ENCODE measurements at regions not wholly inside any gene's neighbourhood (a gene's known extent, or its start where the extent isn't known, plus 50 kb on each side); places are given as distances from the start of the nearest gene placed in this dataset.

- DNase-seq (no peak), ATAC-seq (no peak)
- POLR2A ChIA-PET: no interaction called here
- no peaks in the 10 kb centered on the region for H3K4me1 Mint-ChIP-seq (ENCODE audit: low read depth)
- no peaks in the 10 kb centered on the region for H3K27me3 Mint-ChIP-seq
- H3K27ac Mint-ChIP-seq: no peak overlapping the region
- no peak overlapping the region for H3K4me3 Mint-ChIP-seq
- no peak for TF ChIP-seq CTCF (IDR thresholded peaks at IDR 0.05)
- H3K36me3 Mint-ChIP-seq (ENCODE audit: low read depth): no peaks in the 10 kb centered on the region
- peaks cover 17% of the 10 kb centered on the region for H3K9me3 Mint-ChIP-seq
- intact Hi-C loops (cut with micrococcal nuclease): no loop called here
- CTCF ChIA-PET: no interaction called here
Observed at GRCh38 chr2:116098049-116098448, 1655.6 kb downstream of the DPP10 start.

GRCh38 chr2:116109471-116109870, 1667.0 kb downstream of the DPP10 start:
- intact Hi-C loops (cut with micrococcal nuclease): no loop called here
- Mint-ChIP-seq H3K4me3 (no peak overlapping the region), H3K4me1 (ENCODE audit: low read depth) (no peaks in the 10 kb centered on the region), H3K36me3 (ENCODE audit: low read depth) (no peaks in the 10 kb centered on the region), H3K27me3 (no peaks in the 10 kb centered on the region), H3K9me3 (peaks cover 3% of the 10 kb centered on the region), H3K27ac (no peak overlapping the region)
- ChIA-PET POLR2A (no interaction called here), CTCF (no interaction called here)
- no peak for DNase-seq
- no peak for TF ChIP-seq CTCF (IDR thresholded peaks at IDR 0.05)
- ATAC-seq: no peak

- intact Hi-C loops (cut with micrococcal nuclease): no loop called here
- Mint-ChIP-seq H3K9me3 (peaks cover 7% of the 10 kb centered on the region), H3K27me3 (no peaks in the 10 kb centered on the region), H3K36me3 (ENCODE audit: low read depth) (no peaks in the 10 kb centered on the region), H3K27ac (no peak overlapping the region), H3K4me3 (no peak overlapping the region), H3K4me1 (ENCODE audit: low read depth) (no peaks in the 10 kb centered on the region)
- ChIA-PET CTCF (no interaction called here), POLR2A (no interaction called here)
- DNase-seq (no peak), ATAC-seq (no peak)
- TF ChIP-seq CTCF (IDR thresholded peaks at IDR 0.05): no peak
Observed at GRCh38 chr2:116117845-116118244, 1675.4 kb downstream of the DPP10 start.

GRCh38 chr2:116132833-116133232, 1681.7 kb upstream of the DDX18 start:
- no peaks in the 10 kb centered on the region for H3K27me3 Mint-ChIP-seq
- no peaks in the 10 kb centered on the region for H3K4me1 Mint-ChIP-seq (ENCODE audit: low read depth)
- POLR2A ChIA-PET: no interaction called here
- CTCF ChIA-PET: no interaction called here
- DNase-seq (no peak), ATAC-seq (no peak)
- H3K36me3 Mint-ChIP-seq (ENCODE audit: low read depth): no peaks in the 10 kb centered on the region
- no peak overlapping the region for H3K4me3 Mint-ChIP-seq
- no peak overlapping the region for H3K27ac Mint-ChIP-seq
- peaks cover 8% of the 10 kb centered on the region for H3K9me3 Mint-ChIP-seq
- intact Hi-C loops (cut with micrococcal nuclease): no loop called here
- no peak for TF ChIP-seq CTCF (IDR thresholded peaks at IDR 0.05)

GRCh38 chr2:116133381-116133942, 1681.0 kb upstream of the DDX18 start:
- Mint-ChIP-seq H3K27ac (no peak overlapping the region), H3K27me3 (no peaks in the 10 kb centered on the region), H3K36me3 (ENCODE audit: low read depth) (no peaks in the 10 kb centered on the region), H3K9me3 (peaks cover 11% of the 10 kb centered on the region), H3K4me3 (no peak overlapping the region), H3K4me1 (ENCODE audit: low read depth) (no peaks in the 10 kb centered on the region)
- CTCF ChIA-PET: no interaction called here
- POLR2A ChIA-PET: no interaction called here
- ATAC-seq: no peak
- DNase-seq: no peak
- intact Hi-C loops (cut with micrococcal nuclease): no loop called here
- no peak for TF ChIP-seq CTCF (IDR thresholded peaks at IDR 0.05)
